SK-N-SH treated with all-trans-retinoic acid at 6 μM for 48 hours (cell line): ENCODE measurements at regions not wholly inside any gene's neighbourhood (a gene's known extent, or its start where the extent isn't known, plus 50 kb on each side); places are given as distances from the start of the nearest gene placed in this dataset.

Source experiments
- ATAC-seq: fragments of 200-7000 bp; cut with Tn5 transposase; 3 replicates; pipeline ENCODE4 v1.9.1; 2020; ENCODE audit warnings: mild to moderate bottlenecking, moderate library complexity
- ARNTL ChIP-seq: fragments of 450-650 bp; formaldehyde crosslinking; IDR thresholded peaks from 2 replicates; pipeline ENCODE4 v1.5.0; 2020; ENCODE audit warnings: low read depth, mild to moderate bottlenecking, moderate library complexity, borderline replicate concordance
- BACH2 ChIP-seq: fragments of 250-450 bp; sonication (Bioruptor Pico); IDR thresholded peaks from 2 replicates; pipeline ENCODE4 v1.9.0; 2021; ENCODE audit warnings: mild to moderate bottlenecking, borderline replicate concordance
- CSDC2 ChIP-seq: fragments of 250-450 bp; sonication (Bioruptor Pico); IDR thresholded peaks from 2 replicates; pipeline ENCODE4 v1.5.0; 2020; ENCODE audit warnings: mild to moderate bottlenecking, moderate library complexity
- ESRRG ChIP-seq: fragments of 250-450 bp; sonication (Bioruptor Pico); IDR thresholded peaks from 2 replicates; pipeline ENCODE4 v1.6.1; 2021; ENCODE audit warnings: mild to moderate bottlenecking
- GLIS3 ChIP-seq: fragments of 250-450 bp; sonication (Bioruptor Pico); IDR thresholded peaks from 2 replicates; pipeline ENCODE4 v1.5.0; 2020; ENCODE audit warnings: mild to moderate bottlenecking, moderate library complexity
- ISL1 ChIP-seq: fragments of 250-450 bp; sonication (Bioruptor Pico); IDR thresholded peaks from 2 replicates; pipeline ENCODE4 v2.1.2; 2022; ENCODE audit warnings: mild to moderate bottlenecking, moderate library complexity
- OSR1 ChIP-seq: fragments of 250-450 bp; sonication (Bioruptor Pico); IDR thresholded peaks from 2 replicates; pipeline ENCODE4 v1.8.0; 2022; ENCODE audit warnings: moderate library complexity, mild to moderate bottlenecking, inconsistent platforms
- RARB ChIP-seq: fragments of 250-450 bp; sonication (Bioruptor Pico); IDR thresholded peaks from 2 replicates; pipeline ENCODE4 v1.8.0; 2021; ENCODE audit warnings: mild to moderate bottlenecking, moderate library complexity
- TCF4 ChIP-seq: fragments of 250-450 bp; sonication (Bioruptor Pico); IDR thresholded peaks from 2 replicates; pipeline ENCODE4 v1.8.0; 2021; ENCODE audit warnings: mild to moderate bottlenecking, moderate library complexity, borderline replicate concordance
- TOX ChIP-seq: fragments of 250-450 bp; sonication (Bioruptor Pico); IDR thresholded peaks from 2 replicates; pipeline ENCODE4 v1.8.0; 2021; ENCODE audit warnings: mild to moderate bottlenecking, moderate library complexity, borderline replicate concordance
- ZC3H10 ChIP-seq: fragments of 250-450 bp; sonication (Bioruptor Pico); IDR thresholded peaks from 2 replicates; pipeline ENCODE4 v1.5.1; 2021; ENCODE audit warnings: mild to moderate bottlenecking, moderate library complexity
- ZFP3 ChIP-seq: fragments of 250-450 bp; sonication (Bioruptor Pico); IDR thresholded peaks from 2 replicates; pipeline ENCODE4 v1.5.0; 2020; ENCODE audit warnings: mild to moderate bottlenecking, moderate library complexity
- ZFP30 ChIP-seq: fragments of 450-650 bp; formaldehyde crosslinking; IDR thresholded peaks from 2 replicates; pipeline ENCODE4 v1.5.0; 2022; ENCODE audit warnings: mild to moderate bottlenecking, moderate library complexity
- ZNF565 ChIP-seq: fragments of 450-650 bp; formaldehyde crosslinking; conservative IDR thresholded peaks from 2 replicates; pipeline ENCODE4 v1.5.0; 2020; ENCODE audit warnings: low read depth, mild to moderate bottlenecking, moderate library complexity
- ZNF70 ChIP-seq: fragments of 450-650 bp; formaldehyde crosslinking; IDR thresholded peaks from 2 replicates; pipeline ENCODE4 v1.5.0; 2020; ENCODE audit warnings: mild to moderate bottlenecking, moderate library complexity
- ZNF8 ChIP-seq: fragments of 450-650 bp; formaldehyde crosslinking; IDR thresholded peaks from 2 replicates; pipeline ENCODE4 v1.5.0; 2020; ENCODE audit warnings: mild to moderate bottlenecking, moderate library complexity
- TF ChIP-seq, protein P1 (sequence below): fragments of 250-450 bp; sonication (Bioruptor Pico); IDR thresholded peaks from 2 replicates; pipeline ENCODE4 v1.5.0; 2020; ENCODE audit warnings: mild to moderate bottlenecking, moderate library complexity
- TF ChIP-seq, protein P2 (sequence below): fragments of 250-450 bp; sonication (Bioruptor Pico); IDR thresholded peaks from 2 replicates; pipeline ENCODE4 v1.5.1; 2021; ENCODE audit warnings: mild to moderate bottlenecking, moderate library complexity
- TF ChIP-seq, protein P3 (sequence below): fragments of 250-450 bp; sonication (Bioruptor Pico); IDR thresholded peaks from 2 replicates; pipeline ENCODE4 v1.8.0; 2020; ENCODE audit warnings: mild to moderate bottlenecking, moderate library complexity, borderline replicate concordance
- TF ChIP-seq, protein P4 (sequence below): fragments of 250-450 bp; sonication (Bioruptor Pico); IDR thresholded peaks from 2 replicates; pipeline ENCODE4 v1.8.0; 2021; ENCODE audit warnings: low read depth, mild to moderate bottlenecking, moderate library complexity, borderline replicate concordance
- TF ChIP-seq, protein P5 (sequence below): fragments of 250-450 bp; sonication (Bioruptor Pico); IDR thresholded peaks from 2 replicates; pipeline ENCODE4 v1.5.1; 2020; ENCODE audit warnings: low read depth, mild to moderate bottlenecking, moderate library complexity

DNA sequence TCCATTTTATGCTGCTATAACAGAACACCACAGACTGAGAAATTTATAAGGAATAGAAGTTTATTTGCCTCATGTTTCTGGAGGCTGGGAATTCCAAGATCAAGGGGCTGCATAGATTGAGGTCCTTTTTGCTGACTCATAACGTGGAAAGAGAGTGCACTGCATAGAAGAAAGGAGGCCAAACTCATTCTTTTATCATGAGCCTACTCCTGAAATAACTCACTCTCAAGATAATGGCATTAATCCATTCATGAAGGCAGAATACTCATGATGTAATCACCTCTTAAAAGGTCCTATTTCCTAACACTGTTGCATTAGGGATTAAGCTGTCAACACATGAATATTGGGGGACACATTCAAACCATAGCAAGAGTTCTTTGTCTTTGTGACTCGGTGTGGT lies 60.0 kb upstream of the FBXO33 start:
- peak; percentile 75 for ATAC-seq
- TF ChIP-seq ESRRG (CRISPR knock-in tag) (no peak), ISL1 (peak; percentile 85), BACH2 (CRISPR knock-in tag) (no peak), GLIS3 (CRISPR knock-in tag) (no peak)

DNA sequence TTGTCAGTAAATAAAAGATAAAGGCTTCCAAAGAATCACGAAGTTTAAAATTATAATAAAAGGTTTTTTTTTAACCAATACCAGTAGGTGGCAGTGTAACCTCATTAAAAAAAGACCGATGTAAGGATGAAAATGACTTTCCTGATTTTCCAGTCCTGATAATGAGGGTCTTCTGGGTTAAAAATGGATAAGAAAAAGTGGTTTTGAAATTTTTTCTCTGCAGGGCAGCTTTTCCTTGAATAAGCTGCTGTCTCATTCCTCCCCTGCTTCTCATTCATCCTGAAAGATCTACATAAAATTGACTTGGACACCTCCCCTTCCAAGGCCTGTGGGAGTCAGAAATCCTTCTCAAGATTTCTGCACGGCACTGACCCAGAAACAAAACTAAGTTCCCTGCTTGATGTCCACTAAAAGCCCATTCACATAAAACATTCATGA lies 58.9 kb upstream of the FBXO33 start:
- TF ChIP-seq, protein P1, sequence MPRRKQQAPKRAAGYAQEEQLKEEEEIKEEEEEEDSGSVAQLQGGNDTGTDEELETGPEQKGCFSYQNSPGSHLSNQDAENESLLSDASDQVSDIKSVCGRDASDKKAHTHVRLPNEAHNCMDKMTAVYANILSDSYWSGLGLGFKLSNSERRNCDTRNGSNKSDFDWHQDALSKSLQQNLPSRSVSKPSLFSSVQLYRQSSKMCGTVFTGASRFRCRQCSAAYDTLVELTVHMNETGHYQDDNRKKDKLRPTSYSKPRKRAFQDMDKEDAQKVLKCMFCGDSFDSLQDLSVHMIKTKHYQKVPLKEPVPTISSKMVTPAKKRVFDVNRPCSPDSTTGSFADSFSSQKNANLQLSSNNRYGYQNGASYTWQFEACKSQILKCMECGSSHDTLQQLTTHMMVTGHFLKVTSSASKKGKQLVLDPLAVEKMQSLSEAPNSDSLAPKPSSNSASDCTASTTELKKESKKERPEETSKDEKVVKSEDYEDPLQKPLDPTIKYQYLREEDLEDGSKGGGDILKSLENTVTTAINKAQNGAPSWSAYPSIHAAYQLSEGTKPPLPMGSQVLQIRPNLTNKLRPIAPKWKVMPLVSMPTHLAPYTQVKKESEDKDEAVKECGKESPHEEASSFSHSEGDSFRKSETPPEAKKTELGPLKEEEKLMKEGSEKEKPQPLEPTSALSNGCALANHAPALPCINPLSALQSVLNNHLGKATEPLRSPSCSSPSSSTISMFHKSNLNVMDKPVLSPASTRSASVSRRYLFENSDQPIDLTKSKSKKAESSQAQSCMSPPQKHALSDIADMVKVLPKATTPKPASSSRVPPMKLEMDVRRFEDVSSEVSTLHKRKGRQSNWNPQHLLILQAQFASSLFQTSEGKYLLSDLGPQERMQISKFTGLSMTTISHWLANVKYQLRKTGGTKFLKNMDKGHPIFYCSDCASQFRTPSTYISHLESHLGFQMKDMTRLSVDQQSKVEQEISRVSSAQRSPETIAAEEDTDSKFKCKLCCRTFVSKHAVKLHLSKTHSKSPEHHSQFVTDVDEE (CRISPR knock-in tag): no peak
- TF ChIP-seq ZNF8 (CRISPR knock-in tag) (no peak), ZFP3 (CRISPR knock-in tag) (no peak), OSR1 (CRISPR knock-in tag) (no peak), ISL1 (no peak), BACH2 (CRISPR knock-in tag) (no peak), TCF4 (CRISPR knock-in tag) (no peak), ESRRG (CRISPR knock-in tag) (no peak), CSDC2 (CRISPR knock-in tag) (no peak), ZNF565 (CRISPR knock-in tag) (no peak), ZFP30 (CRISPR knock-in tag) (no peak), ARNTL (CRISPR knock-in tag) (no peak), ZNF70 (CRISPR knock-in tag) (no peak), ZC3H10 (no peak), TOX (CRISPR knock-in tag) (no peak), RARB (CRISPR knock-in tag) (no peak)
- TF ChIP-seq, protein P2, sequence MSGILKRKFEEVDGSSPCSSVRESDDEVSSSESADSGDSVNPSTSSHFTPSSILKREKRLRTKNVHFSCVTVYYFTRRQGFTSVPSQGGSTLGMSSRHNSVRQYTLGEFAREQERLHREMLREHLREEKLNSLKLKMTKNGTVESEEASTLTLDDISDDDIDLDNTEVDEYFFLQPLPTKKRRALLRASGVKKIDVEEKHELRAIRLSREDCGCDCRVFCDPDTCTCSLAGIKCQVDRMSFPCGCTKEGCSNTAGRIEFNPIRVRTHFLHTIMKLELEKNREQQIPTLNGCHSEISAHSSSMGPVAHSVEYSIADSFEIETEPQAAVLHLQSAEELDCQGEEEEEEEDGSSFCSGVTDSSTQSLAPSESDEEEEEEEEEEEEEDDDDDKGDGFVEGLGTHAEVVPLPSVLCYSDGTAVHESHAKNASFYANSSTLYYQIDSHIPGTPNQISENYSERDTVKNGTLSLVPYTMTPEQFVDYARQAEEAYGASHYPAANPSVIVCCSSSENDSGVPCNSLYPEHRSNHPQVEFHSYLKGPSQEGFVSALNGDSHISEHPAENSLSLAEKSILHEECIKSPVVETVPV (CRISPR knock-in tag): no peak
- TF ChIP-seq, protein P3, sequence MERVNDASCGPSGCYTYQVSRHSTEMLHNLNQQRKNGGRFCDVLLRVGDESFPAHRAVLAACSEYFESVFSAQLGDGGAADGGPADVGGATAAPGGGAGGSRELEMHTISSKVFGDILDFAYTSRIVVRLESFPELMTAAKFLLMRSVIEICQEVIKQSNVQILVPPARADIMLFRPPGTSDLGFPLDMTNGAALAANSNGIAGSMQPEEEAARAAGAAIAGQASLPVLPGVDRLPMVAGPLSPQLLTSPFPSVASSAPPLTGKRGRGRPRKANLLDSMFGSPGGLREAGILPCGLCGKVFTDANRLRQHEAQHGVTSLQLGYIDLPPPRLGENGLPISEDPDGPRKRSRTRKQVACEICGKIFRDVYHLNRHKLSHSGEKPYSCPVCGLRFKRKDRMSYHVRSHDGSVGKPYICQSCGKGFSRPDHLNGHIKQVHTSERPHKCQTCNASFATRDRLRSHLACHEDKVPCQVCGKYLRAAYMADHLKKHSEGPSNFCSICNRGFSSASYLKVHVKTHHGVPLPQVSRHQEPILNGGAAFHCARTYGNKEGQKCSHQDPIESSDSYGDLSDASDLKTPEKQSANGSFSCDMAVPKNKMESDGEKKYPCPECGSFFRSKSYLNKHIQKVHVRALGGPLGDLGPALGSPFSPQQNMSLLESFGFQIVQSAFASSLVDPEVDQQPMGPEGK: no peak
- TF ChIP-seq, protein P4, sequence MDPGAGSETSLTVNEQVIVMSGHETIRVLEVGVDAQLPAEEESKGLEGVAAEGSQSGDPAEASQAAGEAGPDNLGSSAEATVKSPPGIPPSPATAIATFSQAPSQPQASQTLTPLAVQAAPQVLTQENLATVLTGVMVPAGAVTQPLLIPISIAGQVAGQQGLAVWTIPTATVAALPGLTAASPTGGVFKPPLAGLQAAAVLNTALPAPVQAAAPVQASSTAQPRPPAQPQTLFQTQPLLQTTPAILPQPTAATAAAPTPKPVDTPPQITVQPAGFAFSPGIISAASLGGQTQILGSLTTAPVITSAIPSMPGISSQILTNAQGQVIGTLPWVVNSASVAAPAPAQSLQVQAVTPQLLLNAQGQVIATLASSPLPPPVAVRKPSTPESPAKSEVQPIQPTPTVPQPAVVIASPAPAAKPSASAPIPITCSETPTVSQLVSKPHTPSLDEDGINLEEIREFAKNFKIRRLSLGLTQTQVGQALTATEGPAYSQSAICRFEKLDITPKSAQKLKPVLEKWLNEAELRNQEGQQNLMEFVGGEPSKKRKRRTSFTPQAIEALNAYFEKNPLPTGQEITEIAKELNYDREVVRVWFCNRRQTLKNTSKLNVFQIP (CRISPR knock-in tag): no peak
- TF ChIP-seq, all 23 proteins: peak for 0
- no peak for ATAC-seq

DNA sequence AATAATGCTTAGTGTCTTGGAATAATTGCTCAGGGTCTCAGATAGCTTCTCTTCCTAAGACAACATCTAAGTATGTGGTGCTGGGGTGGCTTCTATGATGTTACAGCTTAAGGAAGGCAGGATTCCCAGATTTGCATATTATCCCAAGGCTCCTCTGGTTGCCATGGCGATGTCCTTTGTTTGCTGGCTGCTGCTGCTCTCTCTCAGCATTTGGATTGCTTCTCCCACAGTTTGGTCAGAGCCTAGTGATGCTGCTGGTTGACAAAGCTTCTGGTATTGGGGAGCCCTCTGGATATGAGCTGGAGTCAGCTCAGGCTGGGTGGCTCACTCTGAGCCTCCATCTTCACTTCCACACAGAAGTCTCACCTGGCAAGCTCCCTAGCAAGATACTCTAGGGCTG lies 56.4 kb upstream of the FBXO33 start:
- no peak for ATAC-seq
- TF ChIP-seq TCF4 (CRISPR knock-in tag): no peak
- TF ChIP-seq, protein P5, sequence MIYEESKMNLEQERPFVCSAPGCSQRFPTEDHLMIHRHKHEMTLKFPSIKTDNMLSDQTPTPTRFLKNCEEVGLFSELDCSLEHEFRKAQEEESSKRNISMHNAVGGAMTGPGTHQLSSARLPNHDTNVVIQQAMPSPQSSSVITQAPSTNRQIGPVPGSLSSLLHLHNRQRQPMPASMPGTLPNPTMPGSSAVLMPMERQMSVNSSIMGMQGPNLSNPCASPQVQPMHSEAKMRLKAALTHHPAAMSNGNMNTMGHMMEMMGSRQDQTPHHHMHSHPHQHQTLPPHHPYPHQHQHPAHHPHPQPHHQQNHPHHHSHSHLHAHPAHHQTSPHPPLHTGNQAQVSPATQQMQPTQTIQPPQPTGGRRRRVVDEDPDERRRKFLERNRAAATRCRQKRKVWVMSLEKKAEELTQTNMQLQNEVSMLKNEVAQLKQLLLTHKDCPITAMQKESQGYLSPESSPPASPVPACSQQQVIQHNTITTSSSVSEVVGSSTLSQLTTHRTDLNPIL (CRISPR knock-in tag): no peak

DNA sequence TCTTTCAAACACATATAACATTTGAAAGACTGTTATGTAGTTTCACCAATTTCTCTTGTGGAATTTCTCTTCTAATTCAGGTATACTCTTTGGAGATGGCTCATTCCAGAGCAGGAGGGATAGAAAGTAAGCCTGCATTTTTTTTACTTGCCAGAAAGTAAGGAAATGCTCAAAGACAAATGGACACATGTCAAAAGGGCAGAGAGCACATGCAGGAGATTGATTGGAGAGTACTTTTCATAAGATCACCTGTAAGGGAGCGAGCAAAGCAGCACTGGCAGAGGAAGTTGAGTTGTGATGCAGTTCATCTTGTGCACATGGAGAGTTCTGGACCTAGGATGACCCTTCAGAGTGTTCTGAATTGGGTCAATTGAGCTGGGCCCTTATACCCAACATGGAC lies 51.4 kb upstream of the FBXO33 start:
- no peak for TF ChIP-seq TCF4 (CRISPR knock-in tag)
- ATAC-seq: no peak
